Thyroid gland (tissue), 4 donors: ENCODE measurements at regions not wholly inside any gene's neighbourhood (a gene's known extent, or its start where the extent isn't known, plus 50 kb on each side); places are given as distances from the start of the nearest gene placed in this dataset.

Source experiments
- POLR2A ChIP-seq, 2 donors: fragments of 450-650 bp; IDR thresholded peaks; one replicate each; pipeline ENCODE4 v1.6.1; 2017; ENCODE audit warnings: antibody characterized with exemption in 2 of 2, mild to moderate bottlenecking in 2 of 2, moderate library complexity in 1 of 2
- TF ChIP-seq, protein P1 (sequence below), 6 experiments: fragments of 200-600 bp in 3 of 6; fragments of 450-650 bp in 3 of 6; sonication (generic) in 3 of 6; IDR thresholded peaks; one replicate each; pipeline ENCODE4 v1.5.1; 2016 to 2019; ENCODE audit warnings: antibody characterized with exemption in 6 of 6, mild to moderate bottlenecking in 2 of 6, inconsistent platforms in 1 of 6, moderate library complexity in 1 of 6

DNA sequence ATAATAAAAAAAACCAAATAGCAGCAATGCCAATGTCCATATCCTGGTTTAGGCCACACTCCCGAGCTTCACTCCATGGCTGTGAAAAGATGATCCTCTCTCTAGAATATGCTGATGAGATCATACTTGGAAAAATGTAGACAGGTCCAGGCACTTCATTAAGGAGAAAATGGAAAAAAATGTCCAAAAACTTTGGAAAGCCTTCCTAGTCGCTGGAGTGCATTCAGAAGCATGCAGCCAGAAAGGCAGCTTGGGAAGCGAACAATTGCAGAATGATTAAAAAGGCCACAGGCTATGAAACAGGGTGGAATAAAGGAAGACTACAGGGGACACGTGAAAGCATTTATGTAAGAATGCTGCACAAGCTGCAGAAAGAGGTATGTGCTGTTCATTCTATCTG lies 165.6 kb upstream of the HCCS start:
- TF ChIP-seq, protein P1, sequence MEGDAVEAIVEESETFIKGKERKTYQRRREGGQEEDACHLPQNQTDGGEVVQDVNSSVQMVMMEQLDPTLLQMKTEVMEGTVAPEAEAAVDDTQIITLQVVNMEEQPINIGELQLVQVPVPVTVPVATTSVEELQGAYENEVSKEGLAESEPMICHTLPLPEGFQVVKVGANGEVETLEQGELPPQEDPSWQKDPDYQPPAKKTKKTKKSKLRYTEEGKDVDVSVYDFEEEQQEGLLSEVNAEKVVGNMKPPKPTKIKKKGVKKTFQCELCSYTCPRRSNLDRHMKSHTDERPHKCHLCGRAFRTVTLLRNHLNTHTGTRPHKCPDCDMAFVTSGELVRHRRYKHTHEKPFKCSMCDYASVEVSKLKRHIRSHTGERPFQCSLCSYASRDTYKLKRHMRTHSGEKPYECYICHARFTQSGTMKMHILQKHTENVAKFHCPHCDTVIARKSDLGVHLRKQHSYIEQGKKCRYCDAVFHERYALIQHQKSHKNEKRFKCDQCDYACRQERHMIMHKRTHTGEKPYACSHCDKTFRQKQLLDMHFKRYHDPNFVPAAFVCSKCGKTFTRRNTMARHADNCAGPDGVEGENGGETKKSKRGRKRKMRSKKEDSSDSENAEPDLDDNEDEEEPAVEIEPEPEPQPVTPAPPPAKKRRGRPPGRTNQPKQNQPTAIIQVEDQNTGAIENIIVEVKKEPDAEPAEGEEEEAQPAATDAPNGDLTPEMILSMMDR (IDR thresholded peaks at IDR 0.05), result no peak
- TF ChIP-seq POLR2A (IDR thresholded peaks at IDR 0.05), result no peak
